ELR (cell line): ENCODE measurements at regions not wholly inside any gene's neighbourhood (a gene's known extent, or its start where the extent isn't known, plus 50 kb on each side); places are given as distances from the start of the nearest gene placed in this dataset.
"Not testable (repeated sequence)": the region's sequence is repeated elsewhere in the genome, so short reads cannot be mapped to it uniquely, and the experiment has no call there.

Experiments used
- DNase-seq: peaks from one replicate; pipeline ENCODE4 v3.0.0-alpha.2; 2015; ENCODE audit warnings: low read depth

GRCh38 chr4:126440297-126440696, 1125.5 kb downstream of the FAT4 start:
- no peak for DNase-seq

- no peak for DNase-seq
Observed at GRCh38 chr4:126441173-126442035, 1126.6 kb downstream of the FAT4 start.

- no peak for DNase-seq
Observed at GRCh38 chr4:126445596-126445995, 1130.8 kb downstream of the FAT4 start.

GRCh38 chr4:126446917-126447316, 1132.2 kb downstream of the FAT4 start:
- DNase-seq = no peak

- DNase-seq = no peak
Observed at GRCh38 chr4:126448086-126448845, 1133.5 kb downstream of the FAT4 start.

- peak; percentile 34 for DNase-seq
Observed at GRCh38 chr4:126451237-126451873, 1136.6 kb downstream of the FAT4 start.

- no peak for DNase-seq
Observed at GRCh38 chr4:126455865-126456264, 1141.1 kb downstream of the FAT4 start.

GRCh38 chr4:126458993-126459392, 1144.2 kb downstream of the FAT4 start:
- peak; percentile 20 for DNase-seq

- DNase-seq = no peak
Observed at GRCh38 chr4:126465341-126465740, 1150.6 kb downstream of the FAT4 start.

- no peak for DNase-seq
Observed at GRCh38 chr4:126466848-126467247, 1152.1 kb downstream of the FAT4 start.

GRCh38 chr4:126468144-126468543, 1153.4 kb downstream of the FAT4 start:
- no peak for DNase-seq

GRCh38 chr4:126470862-126471261, 1156.1 kb downstream of the FAT4 start:
- DNase-seq = peak; percentile 80

GRCh38 chr4:126475730-126476129, 1157.0 kb upstream of the INTU start:
- no peak for DNase-seq

- DNase-seq = no peak
Observed at GRCh38 chr4:126479709-126480108, 1153.0 kb upstream of the INTU start.

- no peak for DNase-seq
Observed at GRCh38 chr4:126482311-126482710, 1150.4 kb upstream of the INTU start.

- DNase-seq = no peak
Observed at GRCh38 chr4:126486377-126486776, 1146.4 kb upstream of the INTU start.

- DNase-seq = no peak
Observed at GRCh38 chr4:126489826-126490463, 1142.8 kb upstream of the INTU start.

GRCh38 chr4:126495163-126495752, 1137.5 kb upstream of the INTU start:
- DNase-seq = no peak

GRCh38 chr4:126512979-126513378, 1119.8 kb upstream of the INTU start:
- no peak for DNase-seq

GRCh38 chr4:126513596-126513995, 1119.2 kb upstream of the INTU start:
- DNase-seq = no peak

- no peak for DNase-seq
Observed at GRCh38 chr4:126520731-126521130, 1112.0 kb upstream of the INTU start.

GRCh38 chr4:126525400-126525799, 1107.4 kb upstream of the INTU start:
- not testable (repeated sequence) for DNase-seq
